NAMALWA (cell line): ENCODE measurements at regions not wholly inside any gene's neighbourhood (a gene's known extent, or its start where the extent isn't known, plus 50 kb on each side); places are given as distances from the start of the nearest gene placed in this dataset.
"Not testable (repeated sequence)": the region's sequence is repeated elsewhere in the genome, so short reads cannot be mapped to it uniquely, and the experiment has no call there.

Source experiments
- DNase-seq: peaks from one replicate; pipeline ENCODE4 v3.0.0-alpha.2; 2015; ENCODE audit warnings: low spot score

- no peak for DNase-seq
Measured at GRCh38 chr17:53633856-53634255, 188.9 kb upstream of the KIF2B start.

GRCh38 chr17:53631486-53631885 is 191.2 kb upstream of the KIF2B start:
- no peak for DNase-seq

- DNase-seq = no peak
Measured at GRCh38 chr17:53630638-53631037, 192.1 kb upstream of the KIF2B start.

GRCh38 chr17:53630115-53630514 is 192.6 kb upstream of the KIF2B start:
- DNase-seq = no peak

- DNase-seq = no peak
Measured at GRCh38 chr17:53629188-53629587, 193.5 kb upstream of the KIF2B start.

GRCh38 chr17:53628011-53628410 is 194.7 kb upstream of the KIF2B start:
- DNase-seq = no peak

- no peak for DNase-seq
Measured at GRCh38 chr17:53627511-53627910, 195.2 kb upstream of the KIF2B start.

- no peak for DNase-seq
Measured at GRCh38 chr17:53626286-53626685, 196.4 kb upstream of the KIF2B start.

GRCh38 chr17:53619025-53619424 is 203.7 kb upstream of the KIF2B start:
- DNase-seq = no peak

GRCh38 chr17:53608208-53608607 is 214.5 kb upstream of the KIF2B start:
- not testable (repeated sequence) for DNase-seq

GRCh38 chr17:53607475-53607874 is 215.3 kb upstream of the KIF2B start:
- no peak for DNase-seq

GRCh38 chr17:53588317-53588716 is 234.4 kb upstream of the KIF2B start:
- no peak for DNase-seq

GRCh38 chr17:53574038-53574437 is 248.7 kb upstream of the KIF2B start:
- no peak for DNase-seq

- DNase-seq = no peak
Measured at GRCh38 chr17:53571342-53571741, 251.4 kb upstream of the KIF2B start.

- no peak for DNase-seq
Measured at GRCh38 chr17:53570731-53571130, 252.0 kb upstream of the KIF2B start.

- DNase-seq = no peak
Measured at GRCh38 chr17:53560953-53561352, 261.8 kb upstream of the KIF2B start.

- no peak for DNase-seq
Measured at GRCh38 chr17:53548252-53548651, 274.5 kb upstream of the KIF2B start.

GRCh38 chr17:53543472-53543871 is 279.3 kb upstream of the KIF2B start:
- no peak for DNase-seq

- no peak for DNase-seq
Measured at GRCh38 chr17:53538129-53538617, 284.6 kb upstream of the KIF2B start.

- DNase-seq = no peak
Measured at GRCh38 chr17:53527473-53527872, 295.3 kb upstream of the KIF2B start.

- no peak for DNase-seq
Measured at GRCh38 chr17:53525590-53525989, 297.1 kb upstream of the KIF2B start.

GRCh38 chr17:53516636-53517035 is 306.1 kb upstream of the KIF2B start:
- no peak for DNase-seq

GRCh38 chr17:53499277-53499676 is 323.4 kb upstream of the KIF2B start:
- no peak for DNase-seq

- DNase-seq = no peak
Measured at GRCh38 chr17:53496356-53496755, 326.4 kb upstream of the KIF2B start.

GRCh38 chr17:53492532-53492931 is 330.2 kb upstream of the KIF2B start:
- DNase-seq = no peak
